Keratinocyte (primary cell): ENCODE measurements at regions not wholly inside any gene's neighbourhood (a gene's known extent, or its start where the extent isn't known, plus 50 kb on each side); places are given as distances from the start of the nearest gene placed in this dataset.

Experiments
- DNase-seq: peaks from one replicate; pipeline ENCODE4 v3.0.0-alpha.2; 2011; ENCODE audit warnings: low read depth, missing footprints, low spot score
- FAIRE-seq: peaks from 2 replicates; lab custom pipeline; 2011; peaks lifted over from hg19 to GRCh38; lab: Jason Lieb, UNC
- H2AFZ ChIP-seq: 2 replicates; pipeline ENCODE4 v1.6.0; 2012; ENCODE audit warnings: low read length, control low read depth, inconsistent platforms; ENCODE audit not compliant: control insufficient read depth
- H3K27ac ChIP-seq: 2 replicates; pipeline ENCODE4 v1.5.1; 2011; ENCODE audit warnings: low read length; ENCODE audit not compliant: control insufficient read depth, insufficient read depth
- H3K27me3 ChIP-seq: 3 replicates; pipeline ENCODE4 v1.6.0; 2011; ENCODE audit warnings: low read length; ENCODE audit not compliant: control insufficient read depth, insufficient read depth; ENCODE audit errors: extremely low read depth
- H3K36me3 ChIP-seq, 2 experiments: 2 replicates in 1 of 2; 3 replicates in 1 of 2; pipeline ENCODE4 v1.5.1; 2011; ENCODE audit warnings: low read length in 2 of 2, mild to moderate bottlenecking in 1 of 2; ENCODE audit not compliant: control insufficient read depth in 2 of 2, insufficient read depth in 2 of 2; ENCODE audit errors: extremely low read depth in 1 of 2
- H3K4me1 ChIP-seq: 3 replicates; pipeline ENCODE4 v1.5.1; 2011; ENCODE audit warnings: low read length; ENCODE audit not compliant: control insufficient read depth, insufficient read depth; ENCODE audit errors: extremely low read depth
- H3K4me2 ChIP-seq: 3 replicates; pipeline ENCODE4 v1.6.0; 2011; ENCODE audit warnings: low read depth, low read length; ENCODE audit not compliant: control insufficient read depth, insufficient read depth; ENCODE audit errors: extremely low read depth
- H3K4me3 ChIP-seq, 3 experiments: fragments of 200-600 bp in 1 of 3; sonication (generic) in 1 of 3; 2 replicates in 2 of 3; 3 replicates in 1 of 3; pipeline ENCODE4 v1.5.1; 2011 to 2016; ENCODE audit warnings: low read length in 3 of 3, mild to moderate bottlenecking in 3 of 3, control low read depth in 2 of 3, inconsistent platforms in 1 of 3, low read depth in 1 of 3, mixed read lengths in 1 of 3, mixed run types in 1 of 3, moderate library complexity in 1 of 3; ENCODE audit not compliant: control insufficient read depth in 2 of 3, insufficient read depth in 2 of 3; ENCODE audit errors: extremely low read depth in 1 of 3
- H3K79me2 ChIP-seq: 2 replicates; pipeline ENCODE4 v1.6.0; 2012; ENCODE audit warnings: low read length; ENCODE audit not compliant: control insufficient read depth, insufficient read depth
- H3K9ac ChIP-seq: 3 replicates; pipeline ENCODE4 v1.6.0; 2011; ENCODE audit warnings: low read length; ENCODE audit not compliant: control insufficient read depth, insufficient read depth; ENCODE audit errors: extremely low read depth
- H3K9me1 ChIP-seq: 3 replicates; pipeline ENCODE4 v1.6.0; 2011; ENCODE audit warnings: low read length; ENCODE audit not compliant: control insufficient read depth, insufficient read depth; ENCODE audit errors: extremely low read depth
- H3K9me3 ChIP-seq: 2 replicates; pipeline ENCODE4 v1.5.1; 2012; ENCODE audit warnings: low read depth, low read length; ENCODE audit not compliant: control insufficient read depth
- H4K20me1 ChIP-seq: 3 replicates; pipeline ENCODE4 v1.6.0; 2011; ENCODE audit warnings: low read length; ENCODE audit not compliant: control insufficient read depth, insufficient read depth; ENCODE audit errors: extremely low read depth
- CTCF ChIP-seq, 3 experiments: IDR thresholded peaks in 1 of 3; conservative IDR thresholded peaks in 1 of 3; optimal IDR thresholded peaks in 1 of 3; 2 replicates in 2 of 3; 3 replicates in 1 of 3; pipeline versions ENCODE3 to v1.5.1; 2011; ENCODE audit warnings: low read length in 3 of 3, mild to moderate bottlenecking in 3 of 3, moderate library complexity in 2 of 3, control low read depth in 1 of 3, inconsistent platforms in 1 of 3; ENCODE audit not compliant: insufficient read depth in 2 of 3; ENCODE audit errors: extremely low read depth in 1 of 3
- EZH2 ChIP-seq: IDR thresholded peaks from one replicate; pipeline ENCODE4 v1.6.1; 2012; ENCODE audit warnings: inconsistent platforms, mild to moderate bottlenecking, low read length, moderate library complexity
- dilution Hi-C: fragments of 300-500 bp; cut with MboI; formaldehyde crosslinking; loops from one replicate; pipeline ENCODE4 v1.7.0; 2020; ENCODE audit warnings: low sequenced_read_pairs; ENCODE audit not compliant: extremely low pct_ligation_motif_present

- H3K4me3 ChIP-seq: no peak overlapping the region
- H3K27ac ChIP-seq: no peak overlapping the region
- H3K27me3 ChIP-seq: no peaks in the 10 kb centered on the region
- no peak overlapping the region for H3K9ac ChIP-seq
- dilution Hi-C loops: no loop called here
- H2AFZ ChIP-seq: no peak overlapping the region
- no peak overlapping the region for H3K4me2 ChIP-seq
- FAIRE-seq: no peak
- TF ChIP-seq EZH2 (no peak), CTCF (optimal IDR thresholded peaks at IDR 0.05 in 1 of 3, IDR thresholded peaks at IDR 0.05 in 1 of 3, conservative IDR thresholded peaks at IDR 0.05 in 1 of 3; ENCODE audit: extremely low read depth in 1 of 3, insufficient read depth in 2 of 3, low read length in 3 of 3) (no peak)
- no peak for DNase-seq
- H3K36me3 ChIP-seq: no peaks in the 10 kb centered on the region
- H4K20me1 ChIP-seq: no peaks in the 10 kb centered on the region
- no peaks in the 10 kb centered on the region for H3K9me1 ChIP-seq
- no peaks in the 10 kb centered on the region for H3K9me3 ChIP-seq
- no peaks in the 10 kb centered on the region for H3K79me2 ChIP-seq
- no peaks in the 10 kb centered on the region for H3K4me1 ChIP-seq
Measured at GRCh38 chr1:81375884-81376548, 424.7 kb upstream of the ADGRL2 start.

- Histone ChIP-seq H3K4me3 (no peak overlapping the region), H3K79me2 (no peaks in the 10 kb centered on the region), H3K27me3 (no peaks in the 10 kb centered on the region), H3K27ac (no peak overlapping the region), H3K4me2 (no peak overlapping the region), H3K9ac (no peak overlapping the region), H3K9me3 (no peaks in the 10 kb centered on the region), H2AFZ (no peak overlapping the region), H3K36me3 (no peaks in the 10 kb centered on the region), H3K9me1 (no peaks in the 10 kb centered on the region), H4K20me1 (no peaks in the 10 kb centered on the region), H3K4me1 (no peaks in the 10 kb centered on the region)
- no peak for DNase-seq
- TF ChIP-seq CTCF (optimal IDR thresholded peaks at IDR 0.05 in 1 of 3, IDR thresholded peaks at IDR 0.05 in 1 of 3, conservative IDR thresholded peaks at IDR 0.05 in 1 of 3; ENCODE audit: extremely low read depth in 1 of 3, insufficient read depth in 2 of 3, low read length in 3 of 3) (no peak), EZH2 (no peak)
- no peak for FAIRE-seq
- dilution Hi-C loops: no loop called here
Measured at GRCh38 chr1:81374481-81374880, 426.3 kb upstream of the ADGRL2 start.
